SK-N-MC (cell line): ENCODE measurements at regions not wholly inside any gene's neighbourhood (a gene's known extent, or its start where the extent isn't known, plus 50 kb on each side); places are given as distances from the start of the nearest gene placed in this dataset.

ENCODE experiments used
- DNase-seq: peaks from one replicate; pipeline ENCODE4 v3.0.0-alpha.2; 2011; ENCODE audit warnings: low read depth, low spot score
- H3K27ac ChIP-seq: fragments of 200-600 bp; sonication (generic); 2 replicates; pipeline ENCODE4 v1.5.1; 2016; ENCODE audit warnings: mixed run types
- H3K36me3 ChIP-seq: fragments of 200-600 bp; sonication (generic); 2 replicates; pipeline ENCODE4 v1.6.1; 2017; ENCODE audit warnings: antibody characterized with exemption, low read length, mixed read lengths; ENCODE audit not compliant: insufficient read depth
- H3K4me3 ChIP-seq: fragments of 200-600 bp; sonication (generic); 2 replicates; pipeline ENCODE4 v1.5.1; 2016
- H3K9ac ChIP-seq: fragments of 200-600 bp; sonication (generic); 2 replicates; pipeline ENCODE4 v1.8.0; 2017; ENCODE audit warnings: mixed run types, mixed read lengths; ENCODE audit not compliant: insufficient read length
- H3K9me3 ChIP-seq: fragments of 200-600 bp; sonication (generic); 2 replicates; pipeline ENCODE4 v1.6.1; 2017; ENCODE audit warnings: low read depth, mild to moderate bottlenecking, antibody characterized with exemption, low read length, moderate library complexity, mixed read lengths
- EZH2 ChIP-seq: fragments of 200-600 bp; sonication (generic); IDR thresholded peaks from one replicate; pipeline ENCODE4 v1.6.1; 2017; ENCODE audit warnings: antibody characterized with exemption
- FOXP2 ChIP-seq: optimal IDR thresholded peaks from 2 replicates; pipeline ENCODE3; 2011; ENCODE audit warnings: mild to moderate bottlenecking, moderate library complexity; ENCODE audit not compliant: insufficient read depth; ENCODE audit errors: extremely low read length, control extremely low read depth
- POLR2AphosphoS5 ChIP-seq: IDR thresholded peaks from 2 replicates; pipeline ENCODE4 v1.6.1; 2012; ENCODE audit warnings: mild to moderate bottlenecking, low read depth, low read length, borderline replicate concordance

DNA sequence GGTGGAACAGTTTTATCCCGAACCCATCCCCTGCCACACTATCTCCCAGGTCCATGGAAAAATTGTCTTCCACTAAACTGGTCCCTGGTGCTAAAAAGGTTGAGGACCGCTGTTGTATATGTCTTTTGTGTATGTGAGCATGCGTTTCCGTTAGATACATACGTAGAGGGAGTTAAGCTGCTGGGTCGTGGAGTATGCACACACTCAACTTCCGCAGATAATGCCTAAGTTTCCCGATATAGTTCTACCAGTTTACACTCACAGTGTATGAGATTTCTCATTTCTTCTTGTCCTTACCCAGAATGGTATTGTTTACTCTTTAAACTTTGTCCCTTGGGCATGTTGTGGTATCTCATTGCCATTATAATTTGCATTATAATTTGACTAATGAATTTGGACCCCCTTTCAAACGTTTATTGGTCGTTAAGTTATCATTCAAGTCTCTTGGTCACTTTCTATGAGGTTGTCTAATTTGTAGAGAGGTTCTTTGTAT is 50.5 kb upstream of the SCAF8 start:
- TF ChIP-seq POLR2AphosphoS5 (no peak), FOXP2 (no peak), EZH2 (no peak)
- H3K4me3 ChIP-seq: no peak overlapping the region
- DNase-seq: no peak
- H3K9me3 ChIP-seq: no peaks in the 10 kb centered on the region
- H3K36me3 ChIP-seq: no peaks in the 10 kb centered on the region
- no peak overlapping the region for H3K9ac ChIP-seq
- H3K27ac ChIP-seq: no peak overlapping the region
